ENCODE measurements at regions not wholly inside any gene's neighbourhood (a gene's known extent, or its start where the extent isn't known, plus 50 kb on each side); places are given as distances from the start of the nearest gene placed in this dataset.

- no peaks in the 10 kb centered on the region for H3K36me3 Mint-ChIP-seq (ENCODE audit: unreplicated experiment)
- no peak for DNase-seq (ENCODE audit: extremely low spot score, unreplicated experiment)
- H3K4me1 Mint-ChIP-seq (ENCODE audit: unreplicated experiment), result peaks cover 9% of the 10 kb centered on the region
- no peaks in the 10 kb centered on the region for H3K27me3 Mint-ChIP-seq (ENCODE audit: unreplicated experiment)
- no peak for TF ChIP-seq CTCF (IDR thresholded peaks at IDR 0.05)
- H3K27ac Mint-ChIP-seq (ENCODE audit: unreplicated experiment), result no peak overlapping the region
- H3K9me3 Mint-ChIP-seq (ENCODE audit: unreplicated experiment), result no peaks in the 10 kb centered on the region
- no peak overlapping the region for H3K4me3 Mint-ChIP-seq (ENCODE audit: unreplicated experiment)
These were observed 244.8 kb downstream of the COG6 start for GRCh38 chr13:39900106-39900750.

- TF ChIP-seq CTCF (IDR thresholded peaks at IDR 0.05), result no peak
- Mint-ChIP-seq H3K4me1 (ENCODE audit: unreplicated experiment) (peaks cover 5% of the 10 kb centered on the region), H3K4me3 (ENCODE audit: unreplicated experiment) (no peak overlapping the region), H3K36me3 (ENCODE audit: unreplicated experiment) (no peaks in the 10 kb centered on the region), H3K27ac (ENCODE audit: unreplicated experiment) (no peak overlapping the region), H3K27me3 (ENCODE audit: unreplicated experiment) (no peaks in the 10 kb centered on the region), H3K9me3 (ENCODE audit: unreplicated experiment) (peaks cover 6% of the 10 kb centered on the region)
- DNase-seq (ENCODE audit: extremely low spot score, unreplicated experiment), result no peak
These were observed 249.5 kb downstream of the COG6 start for GRCh38 chr13:39904959-39905358.

GRCh38 chr13:39909634-39910033, 254.2 kb downstream of the COG6 start:
- Mint-ChIP-seq H3K27ac (ENCODE audit: unreplicated experiment) (no peak overlapping the region), H3K27me3 (ENCODE audit: unreplicated experiment) (no peaks in the 10 kb centered on the region), H3K4me3 (ENCODE audit: unreplicated experiment) (no peak overlapping the region), H3K9me3 (ENCODE audit: unreplicated experiment) (peaks cover 6% of the 10 kb centered on the region), H3K36me3 (ENCODE audit: unreplicated experiment) (no peaks in the 10 kb centered on the region), H3K4me1 (ENCODE audit: unreplicated experiment) (peaks cover 8% of the 10 kb centered on the region)
- no peak for DNase-seq (ENCODE audit: extremely low spot score, unreplicated experiment)
- no peak for TF ChIP-seq CTCF (IDR thresholded peaks at IDR 0.05)

- Mint-ChIP-seq H3K27ac (ENCODE audit: unreplicated experiment) (no peak overlapping the region), H3K4me3 (ENCODE audit: unreplicated experiment) (no peak overlapping the region), H3K4me1 (ENCODE audit: unreplicated experiment) (peaks cover 8% of the 10 kb centered on the region), H3K27me3 (ENCODE audit: unreplicated experiment) (no peaks in the 10 kb centered on the region), H3K36me3 (ENCODE audit: unreplicated experiment) (no peaks in the 10 kb centered on the region), H3K9me3 (ENCODE audit: unreplicated experiment) (peaks cover 6% of the 10 kb centered on the region)
- no peak for DNase-seq (ENCODE audit: extremely low spot score, unreplicated experiment)
- TF ChIP-seq CTCF (IDR thresholded peaks at IDR 0.05), result no peak
These were observed 254.6 kb downstream of the COG6 start for GRCh38 chr13:39910041-39910440.

- Mint-ChIP-seq H3K4me3 (ENCODE audit: unreplicated experiment) (no peak overlapping the region), H3K9me3 (ENCODE audit: unreplicated experiment) (peaks cover 4% of the 10 kb centered on the region), H3K27me3 (ENCODE audit: unreplicated experiment) (no peaks in the 10 kb centered on the region), H3K36me3 (ENCODE audit: unreplicated experiment) (no peaks in the 10 kb centered on the region), H3K27ac (ENCODE audit: unreplicated experiment) (no peak overlapping the region), H3K4me1 (ENCODE audit: unreplicated experiment) (peaks cover 8% of the 10 kb centered on the region)
- TF ChIP-seq CTCF (IDR thresholded peaks at IDR 0.05), result no peak
- DNase-seq (ENCODE audit: extremely low spot score, unreplicated experiment), result no peak
These were observed 255.4 kb downstream of the COG6 start for GRCh38 chr13:39910833-39911232.
